GM10266 (cell line): ENCODE measurements at regions not wholly inside any gene's neighbourhood (a gene's known extent, or its start where the extent isn't known, plus 50 kb on each side); places are given as distances from the start of the nearest gene placed in this dataset.

Experiments
- DNase-seq: peaks from one replicate; pipeline ENCODE4 v3.0.0; 2012; ENCODE audit errors: extremely low spot score
- CTCF ChIP-seq: IDR thresholded peaks from 2 replicates; pipeline ENCODE4 v1.5.1; 2012; ENCODE audit warnings: mild to moderate bottlenecking, low read depth; ENCODE audit not compliant: control insufficient read depth, insufficient read depth; ENCODE audit errors: missing control alignments

GRCh38 chr1:8169364-8170058, 143.4 kb upstream of the ERRFI1 start:
- TF ChIP-seq CTCF = no peak
- peak; percentile 55 for DNase-seq

- no peak for DNase-seq
- TF ChIP-seq CTCF = no peak
These were observed 141.8 kb upstream of the ERRFI1 start for GRCh38 chr1:8167936-8168335.

DNA sequence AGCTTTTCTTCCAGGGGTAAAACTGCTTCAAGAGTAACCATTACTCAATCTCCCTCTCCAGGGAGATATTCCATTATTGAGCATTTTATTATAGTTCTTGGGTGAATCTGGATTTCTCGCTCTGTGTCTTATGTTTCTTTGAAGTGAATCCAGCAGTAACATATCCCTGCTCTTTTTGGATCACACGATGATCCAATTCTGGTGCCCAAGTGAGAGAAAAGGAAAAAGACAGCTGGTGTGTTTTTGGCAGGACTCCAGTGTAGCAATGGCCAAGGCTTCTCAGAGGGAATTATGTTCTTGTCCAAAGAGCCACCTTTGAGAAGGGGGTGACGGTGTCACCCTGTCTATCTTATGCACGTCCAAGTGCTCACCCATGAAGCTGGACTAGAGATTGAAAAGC, 140.3 kb upstream of the ERRFI1 start:
- no peak for TF ChIP-seq CTCF
- DNase-seq = no peak

DNA sequence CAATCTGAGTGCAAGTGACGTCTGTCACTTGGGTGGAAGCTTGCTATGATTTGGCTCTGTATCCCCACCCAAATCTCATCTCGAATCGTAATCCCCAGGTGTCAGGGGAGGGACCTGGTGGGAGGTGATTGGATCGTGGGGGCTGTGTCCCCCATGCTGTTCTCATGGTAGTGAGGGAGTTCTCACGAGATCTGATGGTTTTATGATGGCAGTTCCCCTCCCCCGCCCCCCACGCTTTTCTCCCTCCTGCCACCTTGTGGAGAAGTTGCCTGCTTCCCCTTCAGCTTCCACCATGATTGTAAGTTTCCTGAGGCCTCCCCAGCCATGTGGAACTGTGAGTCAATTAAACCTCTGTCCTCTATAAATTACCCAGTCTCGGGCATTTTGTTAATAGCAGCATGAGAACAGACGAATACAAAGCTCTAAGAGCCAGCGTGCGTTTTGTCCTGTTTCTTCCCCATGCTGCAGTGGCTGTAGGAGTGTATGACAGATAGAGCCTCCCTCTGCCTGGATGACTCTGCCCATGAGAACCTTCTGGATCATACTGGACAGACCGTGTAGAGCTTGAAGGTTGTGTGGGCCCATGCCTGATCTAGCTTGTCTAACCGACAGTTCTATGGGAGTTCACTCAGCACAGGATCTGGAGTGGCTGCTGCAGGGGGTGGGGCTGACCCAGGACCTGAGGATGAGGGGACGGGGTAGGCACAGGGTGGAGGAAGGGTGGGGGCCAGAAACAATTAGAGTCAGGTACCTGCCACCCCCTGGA, 139.7 kb upstream of the ERRFI1 start:
- no peak for DNase-seq
- no peak for TF ChIP-seq CTCF

DNA sequence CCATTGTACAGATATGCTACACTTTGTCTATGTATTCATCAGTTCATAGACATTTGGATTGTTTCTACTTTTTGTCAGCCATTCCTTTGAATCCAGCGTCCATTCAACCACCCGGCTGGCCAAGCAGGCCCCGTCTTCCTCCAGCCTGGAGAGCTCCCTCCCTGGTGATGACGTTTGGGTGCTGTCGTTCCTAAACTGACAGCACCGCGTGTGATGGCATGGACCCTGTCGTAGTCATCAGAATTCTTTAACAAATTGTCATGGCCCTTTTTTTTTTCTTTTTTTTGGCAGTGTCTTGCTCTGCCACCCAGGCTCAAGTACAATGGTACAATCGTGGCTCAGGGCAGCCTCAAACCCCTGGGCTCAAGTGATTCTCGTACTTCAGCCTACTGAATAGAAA, 138.6 kb upstream of the ERRFI1 start:
- TF ChIP-seq CTCF = no peak
- no peak for DNase-seq

DNA sequence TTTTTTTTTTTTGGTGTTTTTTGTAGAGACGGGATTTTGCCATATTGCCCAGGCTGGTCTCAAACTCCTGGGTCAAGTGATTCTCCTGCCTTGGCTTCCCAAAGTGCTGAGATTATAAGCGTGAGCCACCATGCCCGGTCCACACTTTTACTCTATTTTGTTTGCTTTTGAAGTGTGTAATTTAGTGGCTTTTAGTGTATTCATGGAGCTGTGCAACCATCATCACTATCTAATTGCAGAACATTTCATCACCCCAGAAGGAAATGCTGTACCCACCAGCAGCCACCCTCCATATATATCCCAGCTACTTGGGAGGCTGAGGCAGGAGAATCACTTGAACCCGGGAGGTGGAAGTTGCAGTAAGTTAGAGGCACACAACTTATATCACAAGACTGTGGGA, 136.9 kb upstream of the ERRFI1 start:
- TF ChIP-seq CTCF = no peak
- no peak for DNase-seq

DNA sequence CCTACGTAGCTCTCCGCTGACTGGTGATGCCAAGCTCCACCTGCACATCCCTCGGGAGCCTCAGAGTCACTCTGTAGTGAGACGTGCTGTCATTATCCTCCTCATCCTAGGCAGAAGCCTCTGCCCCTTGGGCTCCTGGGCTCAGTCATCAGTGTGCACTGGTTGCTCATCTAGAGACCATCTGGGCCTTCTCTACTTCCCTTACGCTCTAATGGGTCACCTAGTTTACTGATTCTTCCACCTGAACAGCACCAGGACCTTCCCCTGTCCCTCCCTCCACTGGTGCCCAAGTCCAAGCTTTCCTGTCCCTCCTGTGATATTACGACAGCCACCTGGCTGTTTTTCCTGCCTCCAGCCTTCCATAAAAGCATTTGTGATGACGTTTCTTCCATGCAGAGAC, 136.1 kb upstream of the ERRFI1 start:
- no peak for DNase-seq
- TF ChIP-seq CTCF = no peak
